GM10248 (cell line): ENCODE measurements at regions not wholly inside any gene's neighbourhood (a gene's known extent, or its start where the extent isn't known, plus 50 kb on each side); places are given as distances from the start of the nearest gene placed in this dataset.

ENCODE experiments used
- CTCF ChIA-PET: fragments of 300-600 bp; sonication (Branson Sonifier 250); formaldehyde crosslinking; extraction: SDS; loops from one replicate; lab custom pipeline; 2021; ENCODE audit warnings: antibody characterized with exemption; lab: Yijun Ruan, JAX
- POLR2A ChIA-PET: fragments of 350-650 bp; sonication (Branson Sonifier 250); formaldehyde crosslinking; extraction: SDS; loops from one replicate; lab custom pipeline; 2020; ENCODE audit warnings: antibody characterized with exemption; lab: Yijun Ruan, JAX
- DNase-seq: peaks from one replicate; pipeline ENCODE4 v3.0.0; 2012; ENCODE audit errors: extremely low spot score
- TF ChIP-seq, protein P1 (sequence below): IDR thresholded peaks from 2 replicates; pipeline ENCODE4 v1.5.1; 2012; ENCODE audit warnings: mild to moderate bottlenecking, low read depth; ENCODE audit errors: extremely low read depth, missing control alignments, control extremely low read depth

DNA sequence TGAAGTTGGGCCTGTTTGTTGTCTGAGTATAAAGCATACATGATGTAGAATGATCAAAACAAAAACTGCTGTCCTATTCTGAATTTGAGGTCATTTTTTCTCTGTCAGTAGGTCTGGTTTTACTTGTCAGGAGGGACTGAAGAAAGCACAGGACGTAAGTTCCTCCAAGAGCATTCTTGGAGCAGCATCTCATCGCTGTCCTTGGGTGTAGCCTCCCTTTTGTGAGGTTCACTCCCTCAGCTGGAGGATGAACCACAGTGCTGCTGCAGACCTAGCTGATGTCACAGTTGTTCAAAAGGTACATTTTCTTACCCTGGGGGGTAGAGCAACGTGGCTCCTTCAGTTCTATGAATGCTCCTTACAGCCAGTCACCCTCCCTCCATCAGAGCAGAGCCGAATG, 490.0 kb upstream of the TBL1XR1 start:
- POLR2A ChIA-PET: no interaction called here
- TF ChIP-seq, protein P1, sequence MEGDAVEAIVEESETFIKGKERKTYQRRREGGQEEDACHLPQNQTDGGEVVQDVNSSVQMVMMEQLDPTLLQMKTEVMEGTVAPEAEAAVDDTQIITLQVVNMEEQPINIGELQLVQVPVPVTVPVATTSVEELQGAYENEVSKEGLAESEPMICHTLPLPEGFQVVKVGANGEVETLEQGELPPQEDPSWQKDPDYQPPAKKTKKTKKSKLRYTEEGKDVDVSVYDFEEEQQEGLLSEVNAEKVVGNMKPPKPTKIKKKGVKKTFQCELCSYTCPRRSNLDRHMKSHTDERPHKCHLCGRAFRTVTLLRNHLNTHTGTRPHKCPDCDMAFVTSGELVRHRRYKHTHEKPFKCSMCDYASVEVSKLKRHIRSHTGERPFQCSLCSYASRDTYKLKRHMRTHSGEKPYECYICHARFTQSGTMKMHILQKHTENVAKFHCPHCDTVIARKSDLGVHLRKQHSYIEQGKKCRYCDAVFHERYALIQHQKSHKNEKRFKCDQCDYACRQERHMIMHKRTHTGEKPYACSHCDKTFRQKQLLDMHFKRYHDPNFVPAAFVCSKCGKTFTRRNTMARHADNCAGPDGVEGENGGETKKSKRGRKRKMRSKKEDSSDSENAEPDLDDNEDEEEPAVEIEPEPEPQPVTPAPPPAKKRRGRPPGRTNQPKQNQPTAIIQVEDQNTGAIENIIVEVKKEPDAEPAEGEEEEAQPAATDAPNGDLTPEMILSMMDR: no peak
- DNase-seq: no peak
- CTCF ChIA-PET: no interaction called here

DNA sequence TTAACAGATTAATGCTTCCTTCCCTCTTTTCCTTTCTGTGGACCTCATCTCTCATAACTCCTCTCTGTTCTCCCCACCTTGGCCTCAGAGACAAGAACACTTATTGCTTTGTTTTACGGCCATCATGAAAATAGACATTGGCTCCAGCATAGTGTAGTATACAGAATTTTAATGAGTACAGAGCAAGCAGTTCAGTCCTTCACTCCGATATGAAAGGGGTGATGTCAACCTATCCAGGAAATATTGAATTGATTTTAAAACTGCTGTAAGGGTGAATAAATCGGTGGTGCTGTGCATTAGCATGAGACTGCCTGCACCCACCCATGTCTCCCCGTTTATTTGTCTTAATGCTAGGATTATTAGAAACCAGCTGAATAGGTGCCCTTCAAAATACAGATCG, 490.9 kb upstream of the TBL1XR1 start:
- CTCF ChIA-PET: interaction anchor here (3.0 kb wide), 1 partner anchor 8 kb away, joined by 8 read pairs; no protein-coding TSS in a partner anchor
- POLR2A ChIA-PET: no interaction called here
- no peak for DNase-seq
- TF ChIP-seq, protein P1: no peak

DNA sequence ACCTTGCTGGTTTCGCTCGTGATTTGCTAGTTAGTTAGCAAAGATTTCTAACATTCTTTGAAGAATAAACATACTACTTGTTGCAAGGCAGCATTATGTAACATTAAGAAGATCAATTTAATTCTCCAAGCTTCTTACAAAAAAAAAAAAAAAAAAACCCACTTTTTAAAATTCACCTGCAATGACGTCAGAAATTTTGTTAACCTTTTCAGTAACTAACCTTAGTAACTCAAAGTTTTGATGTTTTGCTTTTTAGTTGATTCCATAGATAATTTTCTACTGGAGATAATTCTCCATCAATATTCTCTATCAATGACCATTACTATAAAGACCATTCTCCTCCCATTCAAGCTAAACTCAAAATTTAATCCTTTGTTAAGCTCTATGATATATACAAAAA, 491.8 kb upstream of the TBL1XR1 start:
- TF ChIP-seq, protein P1: no peak
- ChIA-PET POLR2A (no interaction called here), CTCF (interaction anchor here (3.0 kb wide), 1 partner anchor 9 kb away, joined by 8 read pairs; no protein-coding TSS in a partner anchor)
- no peak for DNase-seq

DNA sequence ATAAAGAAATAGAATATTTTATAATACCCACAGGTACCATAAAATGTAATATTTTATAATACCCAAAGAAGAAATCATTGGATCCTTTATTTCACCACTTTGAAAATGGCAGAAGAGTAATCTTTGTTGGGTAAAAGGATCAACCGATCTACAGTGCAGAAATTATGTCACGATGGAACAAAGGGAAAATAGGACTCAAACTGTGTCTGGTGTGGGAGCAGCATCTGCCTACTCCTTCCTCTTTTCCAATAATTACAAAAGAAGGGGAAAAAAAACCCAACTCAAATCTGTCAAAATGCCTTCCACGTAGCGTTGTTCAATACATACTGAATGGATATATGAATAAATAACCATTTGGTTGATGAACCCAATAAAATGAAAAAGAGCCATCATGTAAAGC, 492.6 kb upstream of the TBL1XR1 start:
- CTCF ChIA-PET: interaction anchor here (3.0 kb wide), 1 partner anchor 10 kb away, joined by 8 read pairs; no protein-coding TSS in a partner anchor
- POLR2A ChIA-PET: no interaction called here
- no peak for DNase-seq
- TF ChIP-seq, protein P1: no peak

DNA sequence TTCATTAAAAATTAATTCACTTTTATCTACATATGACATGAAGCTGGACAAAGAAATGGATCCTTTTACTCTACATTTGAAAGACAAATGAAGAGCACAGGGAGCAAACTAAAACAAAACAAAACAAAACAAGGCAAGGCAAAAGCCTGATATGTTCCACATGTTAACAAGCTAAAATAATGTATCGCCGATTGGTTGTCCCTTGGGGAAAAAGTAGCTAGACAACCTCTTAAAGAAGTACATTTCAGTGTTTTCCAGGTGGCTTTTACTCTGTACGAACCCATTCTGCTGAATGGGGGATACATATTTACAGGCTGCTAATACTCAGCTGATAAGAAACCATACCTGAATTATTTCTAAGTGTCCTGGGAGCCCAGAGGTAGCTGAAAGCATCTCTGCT, 493.0 kb upstream of the TBL1XR1 start:
- CTCF ChIA-PET: interaction anchor here (0.8 to 3.0 kb wide), 3 partner anchors 8 to 12 kb away, joined by 4 to 8 read pairs (median 4); no protein-coding TSS in a partner anchor
- POLR2A ChIA-PET: no interaction called here
- TF ChIP-seq, protein P1: no peak
- DNase-seq: no peak

DNA sequence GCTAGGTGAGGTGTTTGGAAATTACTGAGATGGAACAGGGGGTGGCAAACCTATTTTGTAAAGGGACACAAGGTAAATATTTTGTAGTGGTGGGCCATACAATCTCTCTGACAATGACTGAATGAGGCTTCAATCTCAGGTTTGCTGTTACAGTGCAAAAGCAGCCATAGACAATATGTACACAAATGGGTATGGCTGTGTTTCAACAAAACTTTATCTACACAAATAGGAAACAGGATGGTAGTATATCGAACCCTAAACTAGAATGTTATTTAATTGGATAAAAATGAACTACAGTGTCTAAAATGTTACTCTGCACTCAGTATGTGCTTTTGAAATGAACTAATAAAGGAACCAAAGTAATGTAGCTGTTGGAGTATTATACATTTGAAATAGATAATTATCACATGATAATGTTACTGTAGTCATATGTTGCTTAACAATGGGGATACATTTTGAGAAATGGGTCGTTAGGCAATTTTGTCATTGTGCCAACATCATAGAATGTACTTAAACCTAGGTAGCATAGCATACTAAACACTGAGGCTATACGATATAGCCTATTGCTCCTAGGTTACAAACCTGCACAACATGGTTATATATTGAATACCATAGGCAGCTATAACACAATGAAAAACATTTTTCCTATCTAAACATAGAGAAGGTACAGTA, 495.2 kb upstream of the TBL1XR1 start:
- POLR2A ChIA-PET: interaction anchor here (0.6 kb wide), 1 partner anchor 77 kb away, joined by 3 read pairs; no protein-coding TSS in a partner anchor

More for the DNA sequence above, 495.2 kb upstream of the TBL1XR1 start:
- CTCF ChIA-PET: no interaction called here
- TF ChIP-seq, protein P1: no peak
- no peak for DNase-seq
